Upper lobe of right lung (tissue), 1 donor: ENCODE measurements at regions not wholly inside any gene's neighbourhood (a gene's known extent, or its start where the extent isn't known, plus 50 kb on each side); places are given as distances from the start of the nearest gene placed in this dataset.
A peak's percentile ranks its signal among the peaks of the same experiment; 100 is the strongest.

Source experiments
- ATAC-seq: fragments of 200-7000 bp; cut with Tn5 transposase; one replicate; pipeline ENCODE4 v1.9.1; 2020; ENCODE audit warnings: mild to moderate bottlenecking, moderate library complexity
- DNase-seq: peaks from one replicate; pipeline ENCODE4 v3.0.0-alpha.2; 2020
- H3K27ac ChIP-seq: fragments of 200-600 bp; one replicate; pipeline ENCODE4 v1.8.0; 2022
- H3K27me3 ChIP-seq: fragments of 200-600 bp; one replicate; pipeline ENCODE4 v1.8.0; 2022; ENCODE audit warnings: mild to moderate bottlenecking
- H3K36me3 ChIP-seq: fragments of 200-600 bp; one replicate; pipeline ENCODE4 v1.8.0; 2022
- H3K4me1 ChIP-seq: fragments of 200-600 bp; one replicate; pipeline ENCODE4 v1.8.0; 2022
- H3K4me3 ChIP-seq: fragments of 200-600 bp; one replicate; pipeline ENCODE4 v1.8.0; 2022; ENCODE audit warnings: mild to moderate bottlenecking
- H3K9me3 ChIP-seq: fragments of 200-600 bp; one replicate; pipeline ENCODE4 v1.8.0; 2022
- CTCF ChIP-seq: fragments of 200-600 bp; IDR thresholded peaks from one replicate; pipeline ENCODE4 v1.8.0; 2022; ENCODE audit warnings: antibody characterized with exemption
- intact Hi-C: fragments of 100-400 bp; cut with DNase I; formaldehyde crosslinking; loops from one replicate; pipeline ENCODE4 v1.11.0; 2022
- donor health status: DM: no; HTN: yes; CAD: no; lungs with severe emphysema.

DNA sequence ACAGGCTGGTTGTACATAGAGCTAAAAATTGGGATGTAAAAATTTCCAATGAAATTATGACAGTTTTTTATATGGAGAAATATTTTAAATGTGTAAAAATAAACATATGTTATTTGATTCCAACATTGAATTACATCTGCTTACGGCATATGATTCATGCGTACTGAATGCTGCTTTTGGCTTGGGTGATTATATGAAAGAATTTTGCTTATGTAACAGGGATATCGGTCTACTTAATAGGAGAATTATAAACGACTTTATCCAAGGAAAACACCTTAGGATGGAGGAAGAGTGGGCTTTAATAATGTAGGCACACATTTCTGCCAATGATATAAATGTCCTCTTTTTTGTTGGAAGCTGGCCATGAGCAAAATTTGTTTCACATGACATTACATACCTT is 197.3 kb upstream of the GOT2 start:
- DNase-seq (no peak), ATAC-seq (no peak)
- Histone ChIP-seq H3K9me3 (no peaks in the 10 kb centered on the region), H3K4me1 (no peaks in the 10 kb centered on the region), H3K27ac (no peak overlapping the region), H3K27me3 (no peaks in the 10 kb centered on the region), H3K36me3 (no peaks in the 10 kb centered on the region), H3K4me3 (no peak overlapping the region)
- TF ChIP-seq CTCF = no peak
- intact Hi-C loops = no loop called here

DNA sequence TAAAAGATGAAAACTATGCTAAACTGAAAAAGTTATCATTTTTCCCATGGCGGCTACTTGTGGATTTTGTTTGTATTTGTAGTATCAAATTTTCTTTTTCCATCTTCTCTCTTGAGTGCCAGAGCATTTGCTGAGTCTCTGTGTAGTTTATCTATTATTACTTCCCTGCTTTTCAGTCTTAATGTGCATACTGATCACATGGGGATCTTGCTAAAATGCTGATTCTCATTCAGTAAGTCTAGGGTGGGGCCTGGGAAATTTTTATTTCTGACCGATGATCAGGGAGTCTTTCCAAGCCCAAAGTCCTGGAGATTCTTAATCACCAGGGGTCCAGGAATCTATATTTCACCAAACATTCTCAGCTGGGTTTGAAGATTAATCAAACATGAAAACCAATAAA is 189.0 kb upstream of the GOT2 start:
- Histone ChIP-seq H3K4me1 (no peaks in the 10 kb centered on the region), H3K9me3 (no peaks in the 10 kb centered on the region), H3K4me3 (no peak overlapping the region), H3K36me3 (no peaks in the 10 kb centered on the region), H3K27ac (no peak overlapping the region), H3K27me3 (no peaks in the 10 kb centered on the region)
- ATAC-seq = no peak
- TF ChIP-seq CTCF = no peak
- DNase-seq = no peak
- intact Hi-C loops = no loop called here

DNA sequence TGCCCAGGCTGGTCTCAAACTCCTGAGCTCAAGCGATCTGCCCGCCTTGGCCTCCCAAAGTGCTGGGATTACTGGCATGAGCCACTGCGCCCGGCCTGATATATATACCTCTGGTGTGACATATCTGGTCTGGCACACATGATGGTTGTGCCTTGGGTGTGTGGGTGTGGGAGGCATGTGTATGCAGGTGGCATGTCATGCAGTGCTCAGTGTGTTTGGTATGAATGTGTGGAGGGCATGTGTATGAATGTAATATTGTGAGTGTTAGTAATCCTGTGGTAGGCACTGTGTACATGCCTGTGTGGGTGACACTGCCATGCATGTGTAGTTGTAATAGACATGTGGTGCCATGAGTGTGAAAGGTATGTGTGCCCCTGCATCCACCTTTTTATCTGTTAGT is 179.3 kb upstream of the GOT2 start:
- no peak for TF ChIP-seq CTCF
- DNase-seq (no peak), ATAC-seq (no peak)
- Histone ChIP-seq H3K4me1 (no peaks in the 10 kb centered on the region), H3K36me3 (no peaks in the 10 kb centered on the region), H3K9me3 (peaks cover 6% of the 10 kb centered on the region), H3K4me3 (no peak overlapping the region), H3K27ac (no peak overlapping the region), H3K27me3 (no peaks in the 10 kb centered on the region)
- intact Hi-C loops = no loop called here

GRCh38 chr16:58912571-58912970 is 178.5 kb upstream of the GOT2 start:
- intact Hi-C loops = no loop called here
- Histone ChIP-seq H3K4me3 (no peak overlapping the region), H3K27me3 (no peaks in the 10 kb centered on the region), H3K27ac (no peak overlapping the region), H3K36me3 (no peaks in the 10 kb centered on the region), H3K4me1 (no peaks in the 10 kb centered on the region), H3K9me3 (peaks cover 6% of the 10 kb centered on the region)
- no peak for DNase-seq
- no peak for ATAC-seq
- TF ChIP-seq CTCF = no peak

- DNase-seq (no peak), ATAC-seq (peak; percentile 43)
- Histone ChIP-seq H3K9me3 (no peaks in the 10 kb centered on the region), H3K27ac (no peak overlapping the region), H3K4me1 (no peaks in the 10 kb centered on the region), H3K36me3 (no peaks in the 10 kb centered on the region), H3K27me3 (no peaks in the 10 kb centered on the region), H3K4me3 (no peak overlapping the region)
- intact Hi-C loops = no loop called here
- TF ChIP-seq CTCF = no peak
Measured at GRCh38 chr16:58906981-58907715, 173.0 kb upstream of the GOT2 start.

GRCh38 chr16:58904291-58904690 is 170.2 kb upstream of the GOT2 start:
- no peaks in the 10 kb centered on the region for H3K36me3 ChIP-seq
- H3K4me1 ChIP-seq = no peaks in the 10 kb centered on the region
- no peak for ATAC-seq
- DNase-seq = no peak
- H3K27me3 ChIP-seq = no peaks in the 10 kb centered on the region
- intact Hi-C loops = no loop called here
- H3K27ac ChIP-seq = no peak overlapping the region
- H3K9me3 ChIP-seq = no peaks in the 10 kb centered on the region
- no peak for TF ChIP-seq CTCF
- H3K4me3 ChIP-seq = no peak overlapping the region
